GM19025 (cell line): ENCODE measurements at regions not wholly inside any gene's neighbourhood (a gene's known extent, or its start where the extent isn't known, plus 50 kb on each side); places are given as distances from the start of the nearest gene placed in this dataset.
A peak's percentile ranks its signal among the peaks of the same experiment; 100 is the strongest.
"Not testable (repeated sequence)": the region's sequence is repeated elsewhere in the genome, so short reads cannot be mapped to it uniquely, and the experiment has no call there.

Experiments used
- ATAC-seq: cut with Tn5 transposase; IDR thresholded peaks from one replicate; pipeline ENCODE4 v1.9.1; 2021; ENCODE audit warnings: mild to moderate bottlenecking, low read depth, moderate library complexity; ENCODE audit not compliant: unreplicated experiment

GRCh38 chr14:53858345-53858684 lies 98.3 kb downstream of the BMP4 start:
- ATAC-seq, result no peak

GRCh38 chr14:53857625-53858344 lies 98.8 kb downstream of the BMP4 start:
- no peak for ATAC-seq

GRCh38 chr14:53855574-53855973 lies 101.1 kb downstream of the BMP4 start:
- no peak for ATAC-seq

- no peak for ATAC-seq
Observed at GRCh38 chr14:53855127-53855526, 101.5 kb downstream of the BMP4 start.

- no peak for ATAC-seq
Observed at GRCh38 chr14:53851394-53852090, 105.1 kb downstream of the BMP4 start.

DNA sequence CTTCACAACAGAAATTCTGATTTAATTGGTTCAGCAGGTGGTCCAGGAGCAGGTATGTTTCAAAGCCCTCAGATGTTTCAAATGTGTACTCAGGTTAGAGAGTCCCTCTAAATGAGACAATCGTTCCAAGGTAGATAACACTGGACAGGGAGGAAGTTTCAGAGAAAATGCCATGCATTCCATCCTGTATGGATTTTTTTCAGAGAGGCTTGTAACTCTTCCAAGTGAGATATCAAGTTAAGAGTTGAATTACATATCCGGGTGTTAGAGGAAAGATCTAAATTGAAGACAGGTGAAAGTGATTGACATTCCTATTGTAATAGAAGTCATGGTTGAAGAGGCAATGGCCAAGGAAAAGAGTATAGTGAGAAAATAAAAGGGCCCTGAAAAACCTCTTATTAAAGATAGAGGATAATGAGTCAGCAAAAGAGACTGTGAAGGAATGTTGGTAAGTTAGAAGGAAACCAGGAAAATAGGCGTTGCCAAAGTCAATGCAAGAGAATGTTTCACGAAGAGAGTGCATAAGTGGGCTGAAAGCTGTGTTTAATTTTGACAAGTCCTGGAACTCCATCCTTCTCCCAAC lies 105.8 kb downstream of the BMP4 start:
- no peak for ATAC-seq

DNA sequence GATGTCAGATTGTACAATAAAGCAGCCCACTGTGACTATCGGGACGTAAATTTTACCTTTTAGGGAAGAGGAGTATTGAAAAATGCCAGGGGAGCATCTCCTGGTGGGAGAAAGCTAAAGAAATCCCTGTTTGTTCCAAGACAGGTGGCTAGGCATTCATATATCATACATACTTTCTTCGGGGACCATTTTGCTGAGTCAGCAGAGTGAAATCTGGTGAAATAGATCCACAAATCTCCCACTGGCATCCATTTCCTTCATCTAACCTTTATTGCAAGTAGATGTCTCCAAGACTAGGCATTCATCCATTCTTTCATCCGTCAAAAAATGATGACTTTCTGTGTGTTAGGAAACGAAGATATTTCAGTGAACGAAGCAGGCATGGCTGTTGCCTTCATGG lies 107.1 kb downstream of the BMP4 start:
- ATAC-seq, result no peak

GRCh38 chr14:53848854-53849253 lies 107.8 kb downstream of the BMP4 start:
- no peak for ATAC-seq

DNA sequence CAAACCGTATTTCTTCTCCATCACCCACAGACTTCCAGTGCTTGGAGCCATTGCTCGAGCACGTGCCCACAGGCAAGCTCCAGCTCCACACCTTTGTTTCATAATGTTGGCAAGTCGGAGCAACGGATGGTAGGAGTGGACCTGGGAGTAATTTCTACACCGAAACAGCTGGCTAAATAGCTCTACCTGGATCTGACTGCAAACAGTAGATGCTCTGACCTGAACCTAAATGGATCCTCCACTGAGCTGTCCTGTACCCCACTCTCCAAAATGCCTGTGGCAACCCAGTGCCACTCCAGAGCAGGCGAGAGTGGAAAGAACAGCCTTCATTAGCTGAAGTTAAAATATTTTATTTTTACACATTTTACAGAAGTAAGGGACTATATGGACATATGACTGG lies 108.7 kb downstream of the BMP4 start:
- no peak for ATAC-seq

DNA sequence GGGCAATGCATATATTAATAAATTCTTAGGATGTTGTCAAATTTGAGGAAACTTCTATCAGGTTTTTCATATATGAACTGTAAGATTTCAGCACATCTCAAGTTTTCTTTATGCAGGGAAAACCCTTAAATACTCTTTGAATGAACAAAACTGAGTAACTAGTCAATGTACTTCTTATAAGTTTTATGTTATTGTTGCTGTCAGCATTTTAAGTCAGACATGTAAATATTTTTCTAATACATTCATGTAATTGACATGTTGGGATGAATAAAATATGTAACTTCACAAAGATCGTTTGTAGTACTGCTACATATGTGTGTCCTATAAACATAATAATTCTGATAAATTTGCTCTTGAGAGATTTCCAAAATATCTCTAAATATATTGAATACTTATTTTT lies 109.6 kb downstream of the BMP4 start:
- ATAC-seq, result no peak

DNA sequence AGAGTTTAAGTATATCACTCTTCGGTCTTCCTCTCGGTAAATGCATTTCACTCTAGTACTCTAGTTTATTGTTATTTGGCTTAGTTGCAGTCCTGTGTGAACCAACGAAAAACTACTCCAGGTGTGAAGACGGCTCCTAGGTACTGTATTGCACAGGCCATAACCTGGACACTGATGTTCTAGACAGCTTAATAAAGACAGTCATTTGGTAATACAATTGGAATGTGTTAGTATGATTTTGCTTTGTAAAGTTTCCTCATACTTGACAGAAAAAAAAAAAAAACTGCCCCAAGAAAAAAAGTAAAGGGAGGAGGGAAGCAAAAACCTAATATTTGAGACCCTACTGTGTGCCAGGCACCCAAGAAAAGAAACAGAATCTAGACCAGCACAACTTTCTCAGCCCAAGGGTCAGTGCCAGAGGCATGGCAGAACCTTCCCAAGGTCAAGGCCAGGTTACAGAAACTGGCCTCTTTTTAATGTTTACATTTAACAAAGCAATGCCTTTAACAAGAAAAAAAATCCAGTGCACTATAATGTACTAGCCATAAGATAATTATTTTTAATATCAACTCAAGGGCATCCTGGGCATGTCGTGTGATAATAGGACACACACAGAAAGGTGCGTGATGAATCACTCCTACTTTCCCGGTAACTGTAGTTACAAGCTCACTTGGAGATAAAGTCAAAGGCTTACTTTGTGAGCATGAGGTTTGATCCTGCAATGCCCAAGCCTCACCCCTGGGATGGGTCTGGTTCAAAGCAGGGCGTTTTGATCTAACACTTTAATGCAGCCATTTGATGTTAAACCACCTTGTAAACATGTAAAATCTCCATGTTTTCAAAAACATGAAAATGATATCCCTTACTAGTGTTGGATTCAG lies 110.6 kb downstream of the BMP4 start:
- no peak for ATAC-seq

DNA sequence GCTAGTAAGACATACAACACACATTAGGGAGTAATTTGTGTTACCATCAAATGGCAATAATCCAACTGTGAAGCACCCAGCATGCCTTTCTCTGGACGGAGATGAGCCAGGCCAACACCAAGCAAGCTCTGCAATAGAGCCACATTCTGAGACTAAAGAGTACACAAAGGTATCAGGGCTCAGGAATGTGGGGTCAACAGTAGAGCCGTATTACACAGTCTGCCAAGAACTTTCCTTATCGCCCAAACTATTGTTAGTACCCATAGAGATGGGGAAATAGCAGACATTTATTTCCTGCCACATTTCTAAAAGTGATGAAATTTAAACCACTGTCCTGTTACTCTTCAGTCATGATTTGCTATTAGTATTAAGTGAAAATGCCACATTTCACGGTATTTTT lies 113.7 kb downstream of the BMP4 start:
- ATAC-seq, result no peak

DNA sequence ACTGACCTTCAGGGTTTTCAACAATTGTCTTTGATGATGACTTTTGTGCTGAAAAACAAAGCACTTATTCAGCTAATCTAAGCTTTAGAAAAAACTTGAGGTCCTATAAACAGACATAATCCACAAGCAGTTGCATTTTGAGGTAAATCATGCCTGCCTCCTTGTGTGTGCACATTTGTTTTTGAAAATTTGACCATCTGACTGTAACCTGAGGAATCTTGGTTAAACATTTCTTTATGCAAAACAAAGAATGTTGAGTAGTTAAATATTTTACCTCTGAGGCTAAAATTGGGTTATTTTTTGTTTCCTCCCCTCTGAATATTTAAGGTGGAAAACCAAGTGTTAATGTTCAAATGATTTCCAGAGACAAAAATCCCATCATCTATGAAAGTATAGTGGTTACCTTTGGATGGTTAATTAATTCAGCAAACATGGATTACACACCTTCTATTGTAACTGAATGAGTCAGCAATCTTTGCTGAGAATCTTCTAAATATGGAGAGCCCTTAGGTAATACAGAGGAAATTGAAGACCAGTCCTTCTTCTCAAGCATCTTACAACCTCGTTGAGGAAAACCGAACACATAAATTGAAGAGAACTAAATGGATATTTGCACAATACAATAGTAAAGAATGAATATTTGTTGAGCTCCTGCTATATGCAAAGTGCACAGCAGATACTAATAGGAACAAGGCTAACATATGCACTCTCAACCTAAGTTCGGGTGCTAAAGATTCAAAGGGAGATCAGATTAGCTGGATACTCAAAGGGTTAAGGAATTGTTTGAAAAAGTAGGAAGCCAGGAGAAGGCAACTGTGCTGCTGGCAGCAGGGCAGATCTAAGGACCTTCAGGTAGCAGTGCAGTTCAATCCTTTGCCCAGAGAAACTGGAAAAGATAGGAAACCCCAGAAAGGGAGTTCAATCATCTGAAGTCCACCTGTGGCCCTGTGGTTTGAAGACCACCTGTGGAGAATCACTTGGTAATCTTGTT lies 115.2 kb downstream of the BMP4 start:
- no peak for ATAC-seq

DNA sequence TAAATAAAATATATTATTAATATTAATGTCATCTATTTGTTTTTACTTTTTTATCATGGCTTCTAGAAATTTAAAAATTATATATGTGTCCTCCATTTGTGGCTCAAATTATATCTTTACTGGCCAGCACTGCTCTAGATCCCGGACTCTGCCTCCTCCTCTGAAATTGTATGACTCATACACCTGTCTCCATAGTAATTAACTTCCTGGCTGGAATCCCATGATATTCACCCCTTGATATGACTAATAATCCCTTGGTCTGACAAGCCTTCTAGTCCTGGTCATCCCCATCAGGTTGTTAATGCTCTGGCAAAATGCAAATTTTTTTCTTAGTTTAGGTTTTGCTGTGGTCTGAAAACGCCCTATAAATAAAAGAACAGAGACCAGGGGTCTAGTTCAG lies 116.2 kb downstream of the BMP4 start:
- no peak for ATAC-seq

- ATAC-seq, result no peak
Observed at GRCh38 chr14:53838374-53838773, 118.3 kb downstream of the BMP4 start.

- not testable (repeated sequence) for ATAC-seq
Observed at GRCh38 chr14:53837656-53838055, 119.0 kb downstream of the BMP4 start.

GRCh38 chr14:53836551-53836950 lies 120.1 kb downstream of the BMP4 start:
- ATAC-seq, result no peak

GRCh38 chr14:53828820-53829219 lies 127.8 kb downstream of the BMP4 start:
- no peak for ATAC-seq

DNA sequence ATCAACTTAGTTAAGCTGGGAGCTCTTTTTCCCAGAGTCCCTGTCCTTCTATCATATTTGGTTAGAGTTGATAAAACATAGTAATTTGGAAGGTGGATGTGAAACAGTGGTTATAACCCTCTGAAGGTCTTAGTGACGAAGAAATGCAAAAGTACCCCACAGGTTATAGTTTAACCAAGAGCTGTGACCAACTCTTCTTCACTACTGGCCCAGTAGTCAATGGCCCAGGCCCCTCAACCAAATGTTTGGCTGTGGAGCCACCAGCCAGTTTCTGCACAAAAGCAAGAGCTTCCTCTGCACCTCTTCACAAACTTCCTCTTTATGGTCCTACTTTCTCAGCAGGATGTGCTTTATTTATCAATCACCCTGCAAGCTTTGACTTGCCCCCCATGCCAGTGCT lies 132.6 kb downstream of the BMP4 start:
- ATAC-seq, result peak; percentile 57

DNA sequence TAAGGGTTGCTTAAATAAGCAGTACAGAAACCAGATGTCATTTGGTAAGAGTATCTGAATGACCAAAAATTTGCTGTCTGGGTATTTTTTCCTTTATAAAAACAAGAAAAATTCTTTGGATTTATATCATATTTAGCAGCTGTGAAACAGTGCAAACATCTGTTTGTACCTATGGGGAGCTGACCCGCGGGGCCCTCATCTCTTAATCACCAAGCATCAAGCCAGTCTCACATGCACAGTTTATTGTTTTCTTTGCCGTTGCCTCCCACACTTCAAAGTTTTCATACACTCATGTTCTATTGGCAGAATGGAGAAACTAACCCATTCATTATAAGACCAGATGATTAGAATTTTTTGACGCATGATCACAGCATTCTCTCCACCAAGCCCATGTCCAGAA lies 142.2 kb downstream of the BMP4 start:
- ATAC-seq, result no peak
